ENCODE measurements at regions not wholly inside any gene's neighbourhood (a gene's known extent, or its start where the extent isn't known, plus 50 kb on each side); places are given as distances from the start of the nearest gene placed in this dataset.

GRCh38 chr6:15048367-15048766 lies 197.5 kb upstream of the JARID2 start:
- no peak for DNase-seq

GRCh38 chr6:15058200-15059061 lies 187.4 kb upstream of the JARID2 start:
- DNase-seq, result no peak

GRCh38 chr6:15061180-15061641 lies 184.7 kb upstream of the JARID2 start:
- DNase-seq, result no peak

- DNase-seq, result no peak
Observed at GRCh38 chr6:15061908-15062515, 183.9 kb upstream of the JARID2 start.

- no peak for DNase-seq
Observed at GRCh38 chr6:15062516-15063252, 183.2 kb upstream of the JARID2 start.

- DNase-seq, result no peak
Observed at GRCh38 chr6:15063253-15063853, 182.5 kb upstream of the JARID2 start.

- no peak for DNase-seq
Observed at GRCh38 chr6:15065261-15065989, 180.4 kb upstream of the JARID2 start.

GRCh38 chr6:15066089-15066758 lies 179.6 kb upstream of the JARID2 start:
- DNase-seq, result no peak

- peak; percentile 87 for DNase-seq
Observed at GRCh38 chr6:15073344-15073789, 172.5 kb upstream of the JARID2 start.

GRCh38 chr6:15073883-15074465 lies 171.9 kb upstream of the JARID2 start:
- DNase-seq, result no peak

- no peak for DNase-seq
Observed at GRCh38 chr6:15074806-15075205, 171.1 kb upstream of the JARID2 start.

GRCh38 chr6:15076565-15076964 lies 169.3 kb upstream of the JARID2 start:
- DNase-seq, result no peak

GRCh38 chr6:15077006-15077405 lies 168.9 kb upstream of the JARID2 start:
- peak; percentile 78 for DNase-seq

- peak; percentile 92 for DNase-seq
Observed at GRCh38 chr6:15077961-15078360, 167.9 kb upstream of the JARID2 start.

GRCh38 chr6:15079288-15079817 lies 166.5 kb upstream of the JARID2 start:
- no peak for DNase-seq

GRCh38 chr6:15080895-15081294 lies 165.0 kb upstream of the JARID2 start:
- no peak for DNase-seq

- DNase-seq, result no peak
Observed at GRCh38 chr6:15081447-15081846, 164.4 kb upstream of the JARID2 start.

GRCh38 chr6:15082708-15083107 lies 163.2 kb upstream of the JARID2 start:
- DNase-seq, result no peak

GRCh38 chr6:15086348-15087158 lies 159.3 kb upstream of the JARID2 start:
- DNase-seq, result no peak

GRCh38 chr6:15087186-15087589 lies 158.7 kb upstream of the JARID2 start:
- DNase-seq, result no peak
